H1 (cell line): ENCODE measurements at regions not wholly inside any gene's neighbourhood (a gene's known extent, or its start where the extent isn't known, plus 50 kb on each side); places are given as distances from the start of the nearest gene placed in this dataset.

Experiments used
- CTCF ChIA-PET: fragments of 300-600 bp; sonication (Branson Sonifier 250); formaldehyde crosslinking; loops from one replicate; lab custom pipeline; 2021; ENCODE audit not compliant: partially characterized antibody; lab: Charles Lee
- POLR2A ChIA-PET: fragments of 300-600 bp; sonication (Branson Sonifier 250); formaldehyde crosslinking; loops from one replicate; lab custom pipeline; 2021; ENCODE audit warnings: inconsistent platforms; ENCODE audit not compliant: partially characterized antibody; lab: Charles Lee
- DNase-seq, 2 experiments: peaks; one replicate each; pipeline versions ENCODE4 v3.0.0 to v3.0.0-alpha.2; 2010 to 2022; ENCODE audit warnings: low spot score in 2 of 2, low read depth in 1 of 2, mixed read lengths in 1 of 2
- FAIRE-seq: peaks from 2 replicates; lab custom pipeline; 2011; peaks lifted over from hg19 to GRCh38; lab: Jason Lieb, UNC
- H2AFZ ChIP-seq: 2 replicates; pipeline ENCODE4 v1.8.1; 2012; ENCODE audit warnings: low read length, inconsistent platforms
- H2AK5ac ChIP-seq: 2 replicates; pipeline ENCODE4 v1.6.1; 2013; ENCODE audit warnings: low read depth, low read length
- H2BK120ac ChIP-seq: replicated peaks from 2 replicates; pipeline ENCODE3; 2013; ENCODE audit warnings: low read depth, low read length, inconsistent platforms
- H2BK12ac ChIP-seq: 2 replicates; pipeline ENCODE4 v1.6.1; 2013; ENCODE audit warnings: low read depth, low read length
- H2BK15ac ChIP-seq: 2 replicates; pipeline ENCODE4 v1.6.1; 2013; ENCODE audit warnings: low read length
- H2BK20ac ChIP-seq: 2 replicates; pipeline ENCODE4 v1.6.1; 2013; ENCODE audit warnings: low read length
- H2BK5ac ChIP-seq: 2 replicates; pipeline ENCODE4 v1.6.1; 2013; ENCODE audit warnings: low read depth, low read length
- H3K14ac ChIP-seq: 2 replicates; pipeline ENCODE4 v1.6.1; 2013; ENCODE audit warnings: inconsistent platforms; ENCODE audit not compliant: insufficient read length
- H3K18ac ChIP-seq: 2 replicates; pipeline ENCODE4 v1.6.1; 2013; ENCODE audit warnings: low read length; ENCODE audit errors: extremely low read depth
- H3K23ac ChIP-seq: 2 replicates; pipeline ENCODE4 v1.6.1; 2013; ENCODE audit warnings: inconsistent platforms; ENCODE audit not compliant: insufficient read length
- H3K23me2 ChIP-seq: 2 replicates; pipeline ENCODE4 v1.6.1; 2013; ENCODE audit warnings: low read depth, low read length
- H3K27ac ChIP-seq: 2 replicates; pipeline ENCODE4 v1.6.1; 2011; ENCODE audit warnings: low read depth, low read length, inconsistent platforms
- H3K27me3 ChIP-seq, 4 experiments: replicated peaks in 1 of 4; 1 replicate in 1 of 4; 2 replicates in 3 of 4; pipeline versions ENCODE4 v1.6.1 to v1.8.1; 2011 to 2013; ENCODE audit warnings: low read length in 3 of 4, mild to moderate bottlenecking in 3 of 4, inconsistent platforms in 2 of 4, mixed read lengths in 2 of 4, moderate library complexity in 1 of 4; ENCODE audit not compliant: control insufficient read depth in 3 of 4, insufficient read depth in 3 of 4; ENCODE audit errors: extremely low read depth in 1 of 4
- H3K36me3 ChIP-seq, 4 experiments: 2 replicates each; pipeline versions ENCODE4 v1.6.1 to v1.8.1; 2011 to 2013; ENCODE audit warnings: mild to moderate bottlenecking in 4 of 4, low read length in 3 of 4, moderate library complexity in 2 of 4, control low read depth in 1 of 4, inconsistent platforms in 1 of 4; ENCODE audit not compliant: insufficient read depth in 4 of 4, control insufficient read depth in 2 of 4
- H3K4ac ChIP-seq: replicated peaks from 2 replicates; pipeline ENCODE3; 2013; ENCODE audit warnings: low read length, low read depth, mixed read lengths, inconsistent platforms; ENCODE audit not compliant: insufficient read length
- H3K4me1 ChIP-seq, 4 experiments: replicated peaks in 1 of 4; 1 replicate in 1 of 4; 2 replicates in 3 of 4; pipeline versions ENCODE4 v1.6.1 to v1.8.1; 2011 to 2013; ENCODE audit warnings: low read length in 3 of 4, inconsistent platforms in 2 of 4, mixed read lengths in 1 of 4; ENCODE audit not compliant: insufficient read depth in 4 of 4, control insufficient read depth in 3 of 4
- H3K4me2 ChIP-seq, 2 experiments: 2 replicates each; pipeline versions ENCODE4 v1.6.1 to v1.8.1; 2011 to 2013; ENCODE audit warnings: low read depth in 2 of 2, low read length in 2 of 2, control low read depth in 1 of 2, inconsistent platforms in 1 of 2, mild to moderate bottlenecking in 1 of 2; ENCODE audit not compliant: insufficient read depth in 1 of 2
- H3K4me3 ChIP-seq, 4 experiments: fragments of 200-600, 300-600 bp in 1 of 4; sonication (generic), shearing (Covaris generic), sonication (Bioruptor Twin) in 1 of 4; 2 replicates each; pipeline versions ENCODE4 v1.5.1 to v1.8.1; 2011 to 2016; ENCODE audit warnings: low read length in 4 of 4, low read depth in 3 of 4, control low read depth in 2 of 4, inconsistent platforms in 2 of 4, mild to moderate bottlenecking in 2 of 4, mixed read lengths in 1 of 4, moderate library complexity in 1 of 4; ENCODE audit not compliant: insufficient read depth in 2 of 4; ENCODE audit errors: extremely low read depth in 1 of 4
- H3K56ac ChIP-seq: replicated peaks from 2 replicates; pipeline ENCODE3; 2013; ENCODE audit warnings: low read depth, mild to moderate bottlenecking, mixed read lengths, low read length, inconsistent platforms; ENCODE audit not compliant: insufficient read length
- H3K79me1 ChIP-seq: 2 replicates; pipeline ENCODE4 v1.6.1; 2013; ENCODE audit warnings: low read depth, low read length, control low read depth
- H3K79me2 ChIP-seq, 2 experiments: 2 replicates each; pipeline versions ENCODE4 v1.6.1 to v1.8.1; 2012 to 2013; ENCODE audit warnings: low read length in 2 of 2, mild to moderate bottlenecking in 2 of 2, inconsistent platforms in 1 of 2; ENCODE audit not compliant: insufficient read depth in 2 of 2, control insufficient read depth in 1 of 2
- H3K9ac ChIP-seq, 4 experiments: replicated peaks in 1 of 4; 1 replicate in 1 of 4; 2 replicates in 3 of 4; pipeline versions ENCODE4 v1.6.1 to v1.8.1; 2011 to 2013; ENCODE audit warnings: low read depth in 3 of 4, low read length in 3 of 4, control low read depth in 2 of 4, mild to moderate bottlenecking in 2 of 4, moderate library complexity in 2 of 4, inconsistent platforms in 1 of 4; ENCODE audit errors: extremely low read depth in 1 of 4
- H3K9me3 ChIP-seq, 2 experiments: 2 replicates each; pipeline versions ENCODE4 v1.6.1 to v1.8.1; 2012 to 2013; ENCODE audit warnings: mild to moderate bottlenecking in 2 of 2, moderate library complexity in 2 of 2, control low read depth in 1 of 2, inconsistent platforms in 1 of 2, low read depth in 1 of 2, low read length in 1 of 2, mixed read lengths in 1 of 2; ENCODE audit not compliant: insufficient read depth in 2 of 2
- H4K20me1 ChIP-seq, 2 experiments: replicated peaks in 1 of 2; 2 replicates each; pipeline versions ENCODE3 to v1.8.1; 2011 to 2013; ENCODE audit warnings: inconsistent platforms in 2 of 2, low read length in 2 of 2, mild to moderate bottlenecking in 1 of 2; ENCODE audit not compliant: insufficient read depth in 2 of 2, control insufficient read depth in 1 of 2
- H4K5ac ChIP-seq: 2 replicates; pipeline ENCODE4 v1.6.1; 2013; ENCODE audit warnings: low read length, low read depth, mixed read lengths, inconsistent platforms; ENCODE audit not compliant: insufficient read length
- H4K8ac ChIP-seq: 2 replicates; pipeline ENCODE4 v1.8.0; 2013; ENCODE audit warnings: mild to moderate bottlenecking, moderate library complexity, low read length, inconsistent platforms; ENCODE audit not compliant: insufficient read depth; ENCODE audit errors: extremely low read depth
- H4K91ac ChIP-seq: replicated peaks from 2 replicates; pipeline ENCODE3; 2013; ENCODE audit warnings: low read length, mixed read lengths, inconsistent platforms; ENCODE audit not compliant: insufficient read length
- CBX5 ChIP-seq: fragments of 300-800, 300-1000 bp; sonication (generic); IDR thresholded peaks from 2 replicates; pipeline ENCODE4 v1.7.1; 2016; ENCODE audit warnings: antibody characterized with exemption, low read length, low read depth
- CBX8 ChIP-seq: fragments of 300-800, 300-1000 bp; sonication (generic); IDR thresholded peaks from 2 replicates; pipeline ENCODE4 v1.7.1; 2016; ENCODE audit warnings: low read depth, low read length, borderline replicate concordance
- SP4 ChIP-seq: IDR thresholded peaks from 2 replicates; pipeline ENCODE4 v1.6.1; 2012; ENCODE audit warnings: low read length, inconsistent platforms
- SUZ12 ChIP-seq: fragments of 200-600 bp; sonication (generic); IDR thresholded peaks from 2 replicates; pipeline ENCODE4 v1.6.1; 2012; ENCODE audit warnings: mild to moderate bottlenecking, inconsistent platforms, low read length, moderate library complexity, mixed read lengths
- ZNF274 ChIP-seq: IDR thresholded peaks from 2 replicates; pipeline ENCODE4 v1.7.0; 2012; ENCODE audit warnings: low read length, borderline replicate concordance; ENCODE audit errors: extremely low read depth
- WGBS, 2 experiments: shearing (Covaris generic) in 1 of 2; methylation state at CpG; one replicate each; pipeline versions ENCODE4 v1.1.6 to v1.1.7; 2013 to 2015; ENCODE audit warnings: low lambda C conversion rate in 2 of 2, mixed read lengths in 2 of 2, inconsistent platforms in 1 of 2, low coverage in 1 of 2, missing lambda C conversion rate in 1 of 2; ENCODE audit not compliant: insufficient replicate concordance in 2 of 2, insufficient coverage in 1 of 2, insufficient read length in 1 of 2; ENCODE audit errors: extremely low coverage in 1 of 2, missing lambda C conversion rate in 1 of 2; 5-methylcytosine and 5-hydroxymethylcytosine counted together
- TF ChIP-seq, protein P1 (sequence below): IDR thresholded peaks from 2 replicates; pipeline ENCODE4 v1.6.1; 2012; ENCODE audit warnings: low read length, inconsistent platforms

DNA sequence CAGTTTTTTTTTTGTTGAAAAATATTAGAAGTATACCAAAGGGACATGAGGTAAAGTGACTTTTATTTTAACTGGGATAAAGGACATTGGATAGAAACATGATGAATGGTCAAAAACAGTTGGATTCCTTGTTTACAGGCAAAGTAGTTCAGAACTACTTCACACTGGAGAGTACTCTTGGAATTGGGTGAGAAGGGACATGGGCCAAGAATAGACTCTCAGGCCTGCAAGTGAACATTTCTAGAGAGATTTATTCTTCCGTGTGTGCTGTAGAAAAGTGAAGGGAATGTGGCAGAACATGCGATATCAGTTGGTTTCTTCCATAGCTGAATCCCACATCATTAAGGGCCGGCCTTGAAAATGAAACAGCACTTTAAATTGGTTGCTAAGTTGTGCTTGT, 290.5 kb downstream of the ADGRL2 start:
- Histone ChIP-seq H4K5ac (no peak overlapping the region), H3K4me1 (no peaks in the 10 kb centered on the region), H3K23ac (no peak overlapping the region), H4K20me1 (no peaks in the 10 kb centered on the region), H3K79me2 (no peaks in the 10 kb centered on the region), H3K4ac (no peak overlapping the region), H2BK5ac (no peak overlapping the region), H4K91ac (no peak overlapping the region), H3K14ac (no peak overlapping the region), H3K79me1 (no peaks in the 10 kb centered on the region), H2BK20ac (no peak overlapping the region), H2BK12ac (no peak overlapping the region), H2AK5ac (no peak overlapping the region), H3K18ac (no peak overlapping the region), H2BK15ac (no peak overlapping the region), H3K36me3 (no peaks in the 10 kb centered on the region), H3K27ac (no peak overlapping the region), H3K9ac (no peak overlapping the region), H3K9me3 (no peaks in the 10 kb centered on the region), H3K4me3 (no peak overlapping the region), H4K8ac (no peak overlapping the region), H2BK120ac (no peak overlapping the region), H3K27me3 (no peaks in the 10 kb centered on the region), H3K56ac (no peak overlapping the region), H3K23me2 (no peaks in the 10 kb centered on the region), H2AFZ (no peak overlapping the region), H3K4me2 (no peak overlapping the region)
- WGBS, 2 experiments = 89% methylated on average over 3 of the region's 3 CpGs; no CpG with 5 or more reads in 1 of the 2 experiments
- DNase-seq (no peak), FAIRE-seq (no peak)
- CTCF ChIA-PET = interaction anchor here (0.6 to 5.8 kb wide), 14 partner anchors 10 to 1460 kb away, joined by 3 to 59 read pairs (median 4); no protein-coding TSS in a partner anchor
- POLR2A ChIA-PET = interaction anchor here (1.3 kb wide), 1 partner anchor 14 kb away, joined by 3 read pairs; no protein-coding TSS in a partner anchor
- TF ChIP-seq CBX8 = no peak
- TF ChIP-seq, protein P1, sequence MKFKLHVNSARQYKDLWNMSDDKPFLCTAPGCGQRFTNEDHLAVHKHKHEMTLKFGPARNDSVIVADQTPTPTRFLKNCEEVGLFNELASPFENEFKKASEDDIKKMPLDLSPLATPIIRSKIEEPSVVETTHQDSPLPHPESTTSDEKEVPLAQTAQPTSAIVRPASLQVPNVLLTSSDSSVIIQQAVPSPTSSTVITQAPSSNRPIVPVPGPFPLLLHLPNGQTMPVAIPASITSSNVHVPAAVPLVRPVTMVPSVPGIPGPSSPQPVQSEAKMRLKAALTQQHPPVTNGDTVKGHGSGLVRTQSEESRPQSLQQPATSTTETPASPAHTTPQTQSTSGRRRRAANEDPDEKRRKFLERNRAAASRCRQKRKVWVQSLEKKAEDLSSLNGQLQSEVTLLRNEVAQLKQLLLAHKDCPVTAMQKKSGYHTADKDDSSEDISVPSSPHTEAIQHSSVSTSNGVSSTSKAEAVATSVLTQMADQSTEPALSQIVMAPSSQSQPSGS = no peak
- no peak for TF ChIP-seq CBX5
- TF ChIP-seq SP4 = no peak
- no peak for TF ChIP-seq ZNF274
- TF ChIP-seq SUZ12 = no peak
